Neural crest cell (in vitro differentiated cells): ENCODE measurements at regions not wholly inside any gene's neighbourhood (a gene's known extent, or its start where the extent isn't known, plus 50 kb on each side); places are given as distances from the start of the nearest gene placed in this dataset.
"Not testable (repeated sequence)": the region's sequence is repeated elsewhere in the genome, so short reads cannot be mapped to it uniquely, and the experiment has no call there.

ENCODE experiments used
- DNase-seq: peaks from one replicate; pipeline ENCODE4 v3.0.0; 2021; ENCODE audit warnings: low read depth, mixed read lengths, low spot score
- H3K27ac Mint-ChIP-seq: one replicate; pipeline ENCODE4 v1.8.0; 2021; ENCODE audit warnings: mild to moderate bottlenecking, mixed read lengths; ENCODE audit not compliant: unreplicated experiment
- H3K27me3 Mint-ChIP-seq: 2 replicates; pipeline ENCODE4 v1.8.0; 2021; ENCODE audit warnings: low read depth, mild to moderate bottlenecking, mixed read lengths
- H3K36me3 Mint-ChIP-seq: 2 replicates; pipeline ENCODE4 v1.8.0; 2021; ENCODE audit warnings: low read depth, mild to moderate bottlenecking, mixed read lengths
- H3K4me1 Mint-ChIP-seq: 2 replicates; pipeline ENCODE4 v1.8.0; 2021; ENCODE audit warnings: mixed read lengths
- H3K4me3 Mint-ChIP-seq: one replicate; pipeline ENCODE4 v1.8.0; 2021; ENCODE audit warnings: mild to moderate bottlenecking, mixed read lengths
- H3K9me3 Mint-ChIP-seq: 2 replicates; pipeline ENCODE4 v1.8.0; 2021; ENCODE audit warnings: mixed read lengths
- CTCF ChIP-seq: fragments of 200-600 bp; sonication (generic); conservative IDR thresholded peaks from 2 replicates; pipeline ENCODE4 v1.5.0; 2021; ENCODE audit warnings: antibody characterized with exemption, mild to moderate bottlenecking

GRCh38 chr21:19049567-19049966, 646.0 kb upstream of the TMPRSS15 start:
- Mint-ChIP-seq H3K27me3 (no peaks in the 10 kb centered on the region), H3K9me3 (peaks cover 7% of the 10 kb centered on the region), H3K36me3 (peaks cover 2% of the 10 kb centered on the region), H3K4me3 (no peak overlapping the region), H3K27ac (no peak overlapping the region), H3K4me1 (peaks cover 5% of the 10 kb centered on the region)
- no peak for TF ChIP-seq CTCF
- no peak for DNase-seq

GRCh38 chr21:19065164-19065563, 661.6 kb upstream of the TMPRSS15 start:
- DNase-seq: no peak
- H3K27ac Mint-ChIP-seq: no peak overlapping the region
- no peak overlapping the region for H3K4me3 Mint-ChIP-seq
- H3K4me1 Mint-ChIP-seq: no peaks in the 10 kb centered on the region
- no peaks in the 10 kb centered on the region for H3K27me3 Mint-ChIP-seq
- no peaks in the 10 kb centered on the region for H3K9me3 Mint-ChIP-seq
- no peak for TF ChIP-seq CTCF
- H3K36me3 Mint-ChIP-seq: no peaks in the 10 kb centered on the region

GRCh38 chr21:19076031-19076430, 672.4 kb upstream of the TMPRSS15 start:
- H3K36me3 Mint-ChIP-seq: peaks cover 6% of the 10 kb centered on the region

DNA sequence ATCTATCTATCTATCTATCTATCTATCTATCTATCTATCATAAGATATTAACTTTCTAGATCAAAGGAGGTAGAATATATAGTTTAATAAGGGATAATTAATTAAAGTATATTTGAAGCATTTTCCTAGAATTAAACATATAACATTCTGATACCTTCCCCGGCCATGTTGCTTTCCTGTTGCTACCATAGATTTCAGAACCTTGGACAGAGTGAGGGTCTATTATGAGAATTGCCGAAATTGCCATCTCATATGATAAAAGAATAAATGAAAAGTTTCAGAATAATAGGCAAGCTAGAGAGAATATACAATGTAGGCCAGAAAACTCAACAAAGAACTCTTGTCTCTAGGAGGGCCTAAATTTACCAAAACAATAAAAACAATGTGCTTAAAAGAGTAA, 706.1 kb upstream of the TMPRSS15 start:
- H3K36me3 Mint-ChIP-seq: no peaks in the 10 kb centered on the region
- H3K27ac Mint-ChIP-seq: no peak overlapping the region
- no peak for TF ChIP-seq CTCF
- no peak overlapping the region for H3K4me3 Mint-ChIP-seq
- no peaks in the 10 kb centered on the region for H3K9me3 Mint-ChIP-seq
- no peaks in the 10 kb centered on the region for H3K4me1 Mint-ChIP-seq
- no peak for DNase-seq
- no peaks in the 10 kb centered on the region for H3K27me3 Mint-ChIP-seq

More at GRCh38 chr21:19076031-19076430, 672.4 kb upstream of the TMPRSS15 start:
- H3K27ac Mint-ChIP-seq: no peak overlapping the region
- no peak for DNase-seq
- peaks cover 13% of the 10 kb centered on the region for H3K9me3 Mint-ChIP-seq
- H3K27me3 Mint-ChIP-seq: no peaks in the 10 kb centered on the region
- H3K4me3 Mint-ChIP-seq: no peak overlapping the region
- no peak for TF ChIP-seq CTCF
- H3K4me1 Mint-ChIP-seq: no peaks in the 10 kb centered on the region

DNA sequence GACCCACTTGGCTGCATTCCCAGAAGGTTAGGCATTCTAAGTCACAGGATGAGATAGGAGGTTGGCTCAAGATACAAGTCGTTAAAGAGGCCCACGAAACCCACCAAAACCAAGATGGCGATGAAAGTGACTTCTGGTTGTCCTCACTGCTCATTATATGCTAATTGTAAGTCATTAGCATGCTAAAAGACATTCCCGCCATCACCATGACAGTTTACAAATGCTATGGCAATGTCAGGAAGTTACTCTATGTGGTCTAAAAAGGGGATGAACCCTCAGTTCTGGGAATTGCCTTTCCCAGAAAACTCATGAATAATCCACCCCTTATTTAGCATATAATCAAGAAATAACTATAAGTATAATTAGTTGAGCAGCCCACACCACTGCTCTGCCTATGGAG, 715.7 kb upstream of the TMPRSS15 start:
- not testable (repeated sequence) for H3K27me3 Mint-ChIP-seq, H3K4me3 Mint-ChIP-seq, H3K4me1 Mint-ChIP-seq, H3K27ac Mint-ChIP-seq, DNase-seq, H3K9me3 Mint-ChIP-seq, H3K36me3 Mint-ChIP-seq

DNA sequence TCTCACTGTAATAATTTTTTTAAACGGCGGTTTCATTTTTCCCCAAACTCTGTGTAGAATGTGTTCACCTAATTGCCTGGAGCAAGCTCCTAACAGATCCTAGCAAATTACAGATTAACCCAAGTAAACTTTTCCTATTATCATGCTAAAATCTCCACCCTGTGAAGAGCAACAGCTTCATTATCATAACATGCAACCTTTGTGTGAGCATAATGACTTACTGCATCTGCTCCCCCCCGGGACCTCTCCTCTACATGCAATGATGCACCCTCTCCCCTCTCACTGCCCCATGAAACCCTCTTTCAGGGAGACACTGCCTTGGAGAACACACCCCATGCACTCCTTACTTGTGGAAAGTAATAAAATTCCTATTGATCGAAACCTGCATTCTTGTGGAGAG, 717.0 kb upstream of the TMPRSS15 start:
- no peak overlapping the region for H3K4me3 Mint-ChIP-seq
- H3K36me3 Mint-ChIP-seq: no peaks in the 10 kb centered on the region
- H3K9me3 Mint-ChIP-seq: peaks cover 4% of the 10 kb centered on the region
- H3K27me3 Mint-ChIP-seq: no peaks in the 10 kb centered on the region
- no peak for DNase-seq
- no peak for TF ChIP-seq CTCF
- peaks cover 9% of the 10 kb centered on the region for H3K4me1 Mint-ChIP-seq
- H3K27ac Mint-ChIP-seq: no peak overlapping the region
